ENCODE measurements at regions not wholly inside any gene's neighbourhood (a gene's known extent, or its start where the extent isn't known, plus 50 kb on each side); places are given as distances from the start of the nearest gene placed in this dataset.
"Not testable (repeated sequence)": the region's sequence is repeated elsewhere in the genome, so short reads cannot be mapped to it uniquely, and the experiment has no call there.

DNA sequence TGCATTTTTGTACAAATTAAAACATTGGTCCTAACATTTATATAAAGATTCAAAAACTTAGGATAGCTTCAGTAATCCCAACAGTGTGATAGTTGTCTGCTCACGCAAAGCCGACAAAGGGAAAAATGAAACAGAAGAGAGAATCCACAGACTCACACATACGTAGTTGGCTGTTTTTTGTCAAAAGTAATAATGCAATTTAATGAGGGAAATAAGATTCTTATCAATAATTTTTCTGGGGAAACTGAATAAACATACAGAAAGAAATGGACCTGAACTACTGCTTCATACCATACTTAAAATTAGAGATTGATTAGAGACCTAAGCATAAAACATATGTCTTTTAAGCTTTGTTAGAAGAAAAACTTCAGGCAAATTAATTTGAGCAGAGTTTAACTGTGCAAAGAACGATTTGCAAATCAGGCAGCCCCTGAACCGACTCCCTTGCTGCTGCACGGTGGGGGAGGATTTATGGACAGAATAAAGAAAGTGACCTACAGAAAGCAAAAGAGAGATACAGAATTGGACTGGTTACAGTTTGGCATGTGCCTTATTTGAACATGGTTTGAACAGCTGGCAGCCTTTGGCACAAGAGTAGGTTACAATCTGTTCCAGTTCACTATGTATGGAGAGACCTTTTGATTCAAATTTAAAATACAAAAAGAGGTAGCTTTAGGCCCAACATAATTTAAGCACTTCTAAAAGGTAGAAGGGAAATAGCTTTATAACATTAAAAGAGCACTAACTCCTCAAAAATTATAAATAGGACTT lies 64.9 kb upstream of the CTSV start:
- not testable (repeated sequence) for DNase-seq (ENCODE audit: low spot score)

DNA sequence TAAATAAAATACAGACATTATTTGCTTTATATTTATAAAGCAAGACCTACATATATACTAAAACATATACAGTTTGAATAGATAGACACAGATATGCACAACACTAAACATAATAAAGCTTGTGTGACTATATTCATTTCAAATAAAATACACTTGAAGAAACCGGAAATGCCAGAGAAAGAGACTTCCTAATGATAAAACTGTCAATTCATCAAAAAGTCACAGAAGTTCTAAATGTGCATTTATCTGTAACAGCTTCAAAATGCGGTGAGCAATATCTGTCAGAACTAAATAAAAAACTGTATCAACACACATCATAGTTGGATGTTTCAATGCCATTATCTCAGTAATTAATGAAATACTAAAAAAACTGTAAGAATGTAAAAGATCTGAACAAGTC lies 60.6 kb upstream of the CTSV start:
- not testable (repeated sequence) for DNase-seq (ENCODE audit: low spot score)

DNA sequence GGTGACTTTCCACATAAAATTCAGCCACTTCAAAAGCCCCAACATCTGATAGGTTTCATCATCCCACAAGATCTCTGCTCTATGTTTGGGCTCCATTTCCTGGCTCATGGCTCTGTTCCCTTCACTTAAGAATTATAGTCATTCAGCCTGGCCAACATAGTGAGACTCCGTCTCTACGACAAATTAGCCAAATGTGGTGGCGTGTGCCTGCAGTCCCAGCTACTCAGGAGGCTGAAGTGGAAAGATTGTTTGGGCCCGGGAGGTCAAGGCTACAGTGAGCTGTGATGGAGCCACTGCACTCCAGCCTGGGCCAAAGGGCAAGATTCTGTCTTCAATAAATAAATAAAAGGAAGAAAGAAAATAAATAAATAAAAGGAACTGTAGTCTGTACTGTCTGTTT lies 57.9 kb upstream of the CTSV start:
- DNase-seq (ENCODE audit: low spot score) = no peak

- not testable (repeated sequence) for DNase-seq (ENCODE audit: low spot score)
Observed at GRCh38 chr9:97089361-97089760, 50.4 kb upstream of the CTSV start.
